Stimulated activated CD4-positive, alpha-beta T cell treated with anti-CD3 and anti-CD28 coated beads, Interleukin-2, amount 100 ng/mL, for 24 hours (primary cell): ENCODE measurements at regions not wholly inside any gene's neighbourhood (a gene's known extent, or its start where the extent isn't known, plus 50 kb on each side); places are given as distances from the start of the nearest gene placed in this dataset.

ENCODE experiments used
- DNase-seq, 2 donors: peaks; one replicate each; pipeline ENCODE4 v3.0.0-alpha.2; 2020

DNA sequence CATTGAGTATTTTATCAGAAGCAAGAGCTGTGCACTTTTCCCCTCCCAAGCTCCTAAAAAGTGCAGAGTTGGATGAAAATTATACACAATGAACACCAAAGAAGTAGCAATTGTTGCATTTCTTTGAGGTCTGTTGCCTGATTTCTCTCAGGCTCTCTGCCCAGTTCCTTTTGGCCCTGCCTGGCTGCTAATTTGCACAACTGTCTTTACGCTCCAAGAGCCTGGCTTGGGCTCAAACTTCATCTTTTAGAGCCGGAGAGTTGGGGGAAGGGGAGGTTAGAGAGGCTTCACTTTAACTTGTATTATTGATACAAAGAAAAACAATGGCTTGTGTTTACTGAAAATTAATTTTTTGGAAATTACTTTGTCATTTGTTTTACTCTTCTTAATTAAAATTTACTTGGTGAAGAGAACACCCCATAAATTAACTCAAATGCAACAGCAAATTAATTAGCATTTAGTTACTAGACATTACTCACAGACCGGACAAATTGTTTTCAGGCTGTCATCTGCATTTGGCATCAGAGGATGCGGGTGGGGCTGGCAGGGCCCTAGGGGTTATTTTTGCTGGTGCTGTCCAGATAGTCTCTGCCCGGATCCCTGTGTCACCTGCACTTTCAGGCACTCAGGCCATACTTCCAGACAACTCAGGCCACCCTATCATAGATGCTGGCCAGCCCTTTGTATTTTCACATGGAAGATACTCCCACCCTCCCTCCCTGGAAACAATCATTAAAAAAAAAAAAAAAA is 407.3 kb downstream of the NXPE2 start:
- DNase-seq: no peak

- DNase-seq: no peak
Observed at GRCh38 chr11:115087791-115088190, 409.5 kb downstream of the NXPE2 start.

DNA sequence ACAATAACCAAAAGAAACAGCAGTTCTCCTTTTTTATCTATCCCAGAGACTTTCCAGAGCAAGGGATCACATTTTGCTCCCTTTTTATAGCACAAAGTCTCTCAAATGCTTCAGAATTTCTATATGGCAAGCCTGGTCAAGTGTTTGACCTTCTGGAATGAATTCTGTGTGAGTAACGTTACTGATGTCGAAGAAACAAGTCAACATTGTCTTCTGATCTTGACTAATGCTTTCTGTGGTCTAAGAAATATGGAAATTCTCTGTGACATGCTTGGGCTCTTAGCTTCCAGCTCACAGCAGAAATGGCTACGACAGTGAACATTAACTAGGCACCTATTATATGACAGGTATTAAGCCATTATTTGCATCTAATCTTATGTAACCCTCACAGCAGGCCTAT is 411.7 kb downstream of the CADM1 start:
- no peak for DNase-seq

DNA sequence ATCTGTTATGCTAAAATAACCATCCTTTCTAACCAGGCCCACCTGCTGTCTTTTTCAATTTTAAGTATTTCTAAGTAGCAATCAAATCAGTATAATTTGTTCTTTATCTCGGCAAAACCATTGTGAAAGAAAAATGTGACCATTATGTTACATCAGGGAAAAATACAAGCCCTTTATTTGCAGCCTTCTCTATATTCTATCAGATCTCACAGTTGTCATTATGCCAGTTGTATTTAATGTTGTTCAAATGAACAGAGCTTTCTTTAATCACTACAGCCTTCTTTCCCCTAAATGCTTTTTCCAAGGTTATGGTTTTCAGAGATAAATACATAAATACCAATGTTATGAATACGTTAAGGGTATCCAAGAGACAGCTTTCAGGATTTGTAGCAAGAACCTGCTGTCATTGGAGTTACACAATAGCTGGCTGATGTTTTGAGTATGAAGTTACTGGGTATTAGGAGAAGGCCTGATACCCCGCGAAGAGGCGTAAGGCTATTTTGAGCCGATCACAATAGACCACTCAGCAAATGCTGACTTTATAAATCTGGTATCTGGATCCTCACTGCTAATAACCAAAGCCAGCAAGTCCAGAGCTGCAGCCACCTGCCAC is 406.3 kb downstream of the CADM1 start:
- no peak for DNase-seq

- DNase-seq: no peak
Observed at GRCh38 chr11:115100706-115101105, 403.5 kb downstream of the CADM1 start.

GRCh38 chr11:115103921-115104320 is 400.3 kb downstream of the CADM1 start:
- no peak for DNase-seq

GRCh38 chr11:115104851-115105453 is 399.3 kb downstream of the CADM1 start:
- no peak for DNase-seq

DNA sequence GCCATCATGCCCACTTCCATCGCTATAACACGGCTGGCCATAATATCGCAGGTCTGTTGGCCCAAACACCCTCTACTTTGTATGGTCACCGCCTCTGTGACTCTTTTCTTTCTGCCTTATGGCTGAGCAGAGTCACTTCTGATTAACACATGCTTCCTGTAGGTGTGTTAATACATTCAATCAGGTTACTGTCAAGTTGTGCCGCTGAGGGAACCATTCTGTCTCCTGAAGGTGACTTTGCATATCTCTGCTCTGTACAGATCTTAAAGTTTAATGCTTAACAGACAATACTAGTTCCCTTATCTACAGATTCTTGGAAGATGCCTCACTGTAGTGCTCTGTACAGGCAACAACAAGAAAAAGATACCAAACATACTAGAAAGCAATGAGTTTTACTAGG is 393.1 kb downstream of the CADM1 start:
- no peak for DNase-seq

DNA sequence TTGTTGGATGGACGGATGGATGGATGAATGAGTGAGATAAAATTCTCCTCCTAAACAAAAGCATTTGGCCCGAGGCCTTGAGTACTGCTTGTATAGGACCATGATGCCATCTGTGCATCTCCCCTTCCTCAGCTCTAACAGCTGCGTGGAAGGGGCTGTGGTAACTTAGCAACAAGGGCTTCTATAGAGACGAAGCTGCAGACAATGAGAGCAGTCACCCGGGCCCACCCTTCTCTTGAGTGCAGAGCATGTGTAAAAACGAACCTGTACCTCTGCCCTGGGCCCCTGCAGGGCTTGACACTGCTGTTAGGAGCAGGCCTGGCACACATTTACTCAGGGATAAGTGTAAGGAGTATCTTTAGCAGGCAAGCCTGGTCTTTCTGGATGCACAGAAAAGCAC is 391.5 kb downstream of the CADM1 start:
- no peak for DNase-seq

DNA sequence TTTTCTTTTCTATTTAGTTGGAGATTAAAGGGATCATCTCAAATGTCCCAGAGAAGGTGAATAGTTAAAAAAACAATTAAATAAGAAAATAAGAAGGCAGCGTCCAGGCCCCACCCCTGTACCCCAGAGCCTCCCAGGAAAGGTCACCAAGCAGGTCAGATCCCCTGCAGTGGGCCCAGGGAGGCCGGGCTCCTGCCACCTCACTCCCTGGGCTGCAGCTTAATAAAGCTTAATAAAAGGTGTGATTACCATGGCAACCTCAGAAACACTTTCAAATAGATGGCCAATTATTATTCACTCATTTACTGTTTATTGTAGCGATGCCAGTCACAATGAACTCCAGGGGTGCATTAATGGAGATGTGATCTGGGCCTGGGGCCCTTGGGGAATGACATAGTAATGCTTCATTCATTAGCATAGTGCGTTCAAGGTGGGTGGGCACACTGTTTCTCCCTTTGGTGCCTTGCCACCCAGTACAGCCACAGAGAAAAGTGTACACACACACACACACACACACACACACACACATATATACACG is 386.2 kb downstream of the CADM1 start:
- no peak for DNase-seq

- DNase-seq: no peak
Observed at GRCh38 chr11:115119146-115119545, 385.1 kb downstream of the CADM1 start.
